SK-N-MC (cell line): ENCODE measurements at regions not wholly inside any gene's neighbourhood (a gene's known extent, or its start where the extent isn't known, plus 50 kb on each side); places are given as distances from the start of the nearest gene placed in this dataset.

Source experiments
- EZH2 ChIP-seq: fragments of 200-600 bp; sonication (generic); IDR thresholded peaks from one replicate; pipeline ENCODE4 v1.6.1; 2017; ENCODE audit warnings: antibody characterized with exemption
- FOXP2 ChIP-seq: optimal IDR thresholded peaks from 2 replicates; pipeline ENCODE3; 2011; ENCODE audit warnings: mild to moderate bottlenecking, moderate library complexity; ENCODE audit not compliant: insufficient read depth; ENCODE audit errors: extremely low read length, control extremely low read depth
- POLR2AphosphoS5 ChIP-seq: IDR thresholded peaks from 2 replicates; pipeline ENCODE4 v1.6.1; 2012; ENCODE audit warnings: mild to moderate bottlenecking, low read depth, low read length, borderline replicate concordance

DNA sequence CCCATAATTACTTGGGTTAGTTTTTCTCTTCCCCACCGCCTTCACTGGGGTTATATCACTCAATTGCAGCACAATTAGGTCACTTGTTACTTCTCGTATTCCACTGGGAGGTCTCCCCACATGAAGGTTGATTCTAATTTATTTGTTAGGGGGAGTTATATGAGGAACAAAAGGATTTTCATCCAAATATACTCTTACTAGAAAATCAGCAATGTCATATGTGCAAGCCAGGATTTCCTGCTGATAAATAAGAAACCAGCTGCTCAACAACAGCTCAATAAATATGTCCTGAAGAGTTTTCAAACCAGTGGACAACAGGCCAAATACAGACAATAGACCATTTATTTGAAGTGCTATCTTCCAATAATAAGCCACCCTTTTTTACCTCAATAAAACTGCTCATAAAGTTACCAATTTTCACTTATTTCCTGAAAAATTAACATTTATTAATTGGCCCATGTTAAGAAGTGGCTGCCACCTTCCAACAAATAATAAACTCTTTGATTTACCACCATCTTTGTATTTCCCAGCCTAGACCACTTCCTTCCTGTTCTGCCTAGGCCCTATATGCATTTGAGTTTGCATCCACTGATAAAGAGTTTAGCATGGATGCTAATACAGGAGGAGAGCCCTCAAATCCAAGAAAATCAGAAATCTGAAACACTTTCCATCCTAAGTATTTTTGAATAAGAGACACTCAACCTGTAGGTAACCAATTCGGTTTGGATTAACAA, 184.4 kb upstream of the SLC39A10 start:
- TF ChIP-seq EZH2 (no peak), FOXP2 (no peak), POLR2AphosphoS5 (no peak)
